Activated CD8-positive, alpha-beta memory T cell treated with anti-CD3 and anti-CD28 coated beads, Interleukin-2, amount 50 U/mL, for 48 hours (primary cell): ENCODE measurements at regions not wholly inside any gene's neighbourhood (a gene's known extent, or its start where the extent isn't known, plus 50 kb on each side); places are given as distances from the start of the nearest gene placed in this dataset.
"Not testable (repeated sequence)": the region's sequence is repeated elsewhere in the genome, so short reads cannot be mapped to it uniquely, and the experiment has no call there.

Source experiments
- DNase-seq: peaks from one replicate; pipeline ENCODE4 v3.0.0-alpha.2; 2020

DNA sequence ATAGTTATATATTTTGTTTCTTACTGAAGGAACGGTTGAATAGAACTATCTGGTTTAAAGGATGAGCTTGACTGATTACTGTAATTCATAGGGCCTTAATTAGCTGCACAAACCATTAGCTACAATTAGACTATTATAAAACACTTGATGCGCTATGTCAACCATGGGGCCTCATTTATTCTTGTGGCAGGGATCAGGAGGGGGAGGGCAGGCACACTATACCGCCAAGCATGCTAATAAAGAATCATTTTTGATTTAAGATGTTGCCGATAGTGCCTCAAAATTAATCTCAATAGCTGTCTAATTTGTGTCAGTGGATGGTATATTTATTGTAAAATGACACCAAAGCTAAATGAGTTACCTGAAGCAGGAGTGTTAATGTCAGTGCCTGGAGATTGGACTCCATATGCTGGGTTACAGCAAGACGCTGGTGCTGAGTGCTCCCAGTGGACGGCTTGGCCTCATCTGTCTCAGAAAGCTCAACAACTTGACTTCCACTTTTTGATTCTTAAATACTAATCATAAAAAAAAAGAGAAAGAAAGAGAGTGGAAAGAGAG lies 1007.0 kb upstream of the CELF4 start:
- no peak for DNase-seq

GRCh38 chr18:38571651-38572050 lies 1006.1 kb upstream of the CELF4 start:
- no peak for DNase-seq

DNA sequence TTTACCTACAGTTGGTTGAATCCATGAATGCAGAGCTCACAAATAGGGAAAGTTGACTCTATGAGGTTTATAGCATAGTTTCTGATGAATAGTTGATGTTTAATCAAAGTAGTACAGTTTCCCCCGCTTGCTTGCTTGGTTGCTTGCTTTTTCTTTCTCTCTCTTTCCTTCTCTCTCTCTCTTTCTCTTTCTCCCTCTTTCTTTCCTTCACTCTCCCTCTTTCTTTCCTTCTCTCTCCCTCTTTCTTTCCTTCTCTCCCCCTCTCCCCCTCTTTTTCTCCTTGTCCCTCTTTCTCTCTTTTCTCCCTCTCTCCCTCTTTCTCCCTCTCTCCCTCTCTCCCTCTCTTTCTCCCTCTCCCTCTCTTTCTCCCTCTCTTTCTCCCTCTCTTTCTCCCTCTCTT lies 999.9 kb upstream of the CELF4 start:
- DNase-seq = no peak

- no peak for DNase-seq
Observed at GRCh38 chr18:38563396-38563980, 997.9 kb upstream of the CELF4 start.

DNA sequence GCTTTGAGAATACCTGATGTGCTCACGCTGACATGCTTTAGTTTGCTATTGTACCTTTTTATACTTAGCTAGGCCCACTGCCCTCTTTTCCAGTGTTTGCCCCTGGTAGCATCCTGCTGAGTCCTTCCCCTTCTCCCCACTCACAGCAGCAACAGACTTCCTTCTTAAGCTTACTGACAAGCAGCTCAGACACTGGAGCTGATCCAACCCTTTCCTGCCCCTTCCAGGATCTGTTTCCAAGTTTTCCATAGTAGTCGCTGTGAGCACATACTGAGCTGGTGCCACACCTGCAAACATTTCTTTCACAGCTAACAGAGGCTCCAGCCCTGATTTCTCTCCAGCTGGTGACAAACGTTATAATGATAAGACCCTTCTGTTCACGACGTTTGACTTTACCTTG lies 991.4 kb upstream of the CELF4 start:
- DNase-seq = no peak

GRCh38 chr18:38552732-38553321 lies 987.2 kb upstream of the CELF4 start:
- DNase-seq = no peak

DNA sequence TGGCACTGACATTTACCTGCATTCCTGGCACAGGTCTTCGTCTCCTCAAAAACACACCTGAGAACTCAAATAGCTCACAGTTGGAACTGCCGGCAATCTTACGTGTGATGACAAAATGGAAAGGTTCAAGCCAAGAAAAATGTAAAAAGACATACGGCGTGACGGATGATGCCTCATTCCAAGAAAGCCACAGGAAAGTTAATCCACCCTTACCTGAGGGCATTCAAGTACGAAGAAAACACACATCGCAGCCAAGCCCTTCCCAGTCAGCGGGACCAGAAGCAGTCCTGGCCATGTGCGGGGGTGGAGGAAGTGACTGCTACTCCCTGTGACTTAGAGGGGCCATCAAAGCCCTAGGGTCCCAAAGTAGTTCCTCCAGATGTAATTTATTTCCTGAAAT lies 986.3 kb upstream of the CELF4 start:
- no peak for DNase-seq

- DNase-seq = no peak
Observed at GRCh38 chr18:38545071-38545470, 979.5 kb upstream of the CELF4 start.

DNA sequence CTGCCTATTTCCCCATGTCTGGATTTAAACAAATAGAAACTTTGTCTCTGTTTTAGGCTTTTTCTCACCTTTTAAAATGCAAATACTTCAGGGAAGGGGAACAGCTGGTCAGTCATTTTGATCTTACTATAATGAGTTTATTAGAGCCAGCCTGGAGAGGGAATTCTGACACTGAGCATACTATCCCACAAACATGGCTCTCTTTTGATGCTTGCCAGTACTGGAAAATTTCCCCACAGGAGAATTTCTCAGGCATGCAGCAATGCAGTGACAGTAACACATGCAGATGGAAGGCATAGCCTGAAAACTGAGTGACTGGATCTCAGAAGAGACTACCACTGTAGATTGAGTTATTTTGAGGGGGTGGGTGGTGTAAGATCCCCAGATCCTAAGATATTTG lies 974.3 kb upstream of the CELF4 start:
- DNase-seq = no peak

DNA sequence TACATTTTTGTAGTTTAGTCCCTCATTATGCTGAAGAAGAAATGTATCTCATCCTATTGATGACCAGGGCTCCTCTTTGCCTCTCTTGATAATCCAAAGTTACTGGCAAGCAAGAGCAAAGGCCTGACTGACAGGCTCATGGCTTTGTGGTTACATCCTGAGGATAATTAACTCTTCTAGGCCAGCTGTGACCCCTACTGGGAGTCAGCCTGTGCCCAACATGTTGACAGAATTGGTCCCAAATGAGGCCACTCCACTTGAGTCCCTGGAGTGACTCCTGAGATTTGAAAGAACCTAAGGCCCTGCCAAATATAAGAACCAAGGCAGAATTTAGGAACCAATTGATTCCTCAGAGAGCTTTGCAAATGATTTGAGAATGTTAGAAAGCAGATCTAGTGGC lies 973.8 kb upstream of the CELF4 start:
- no peak for DNase-seq

DNA sequence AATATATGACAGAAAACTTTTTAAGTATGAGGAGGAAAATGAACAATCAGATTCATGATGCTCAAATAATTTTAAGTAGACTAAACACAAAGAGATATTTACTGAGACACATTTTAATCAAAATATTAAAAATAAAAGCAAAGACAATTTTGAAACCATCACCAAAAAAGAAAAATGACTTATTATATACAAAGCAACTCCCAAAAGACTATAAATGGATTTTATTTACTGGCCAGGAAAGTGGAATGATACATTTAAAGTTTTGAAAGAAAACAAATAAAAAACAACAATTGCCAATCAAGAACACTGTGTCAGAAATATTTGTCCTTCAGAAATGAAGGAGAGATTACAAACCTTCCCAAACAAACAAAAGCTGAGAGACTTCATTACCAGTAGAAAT lies 968.5 kb upstream of the CELF4 start:
- DNase-seq = no peak

DNA sequence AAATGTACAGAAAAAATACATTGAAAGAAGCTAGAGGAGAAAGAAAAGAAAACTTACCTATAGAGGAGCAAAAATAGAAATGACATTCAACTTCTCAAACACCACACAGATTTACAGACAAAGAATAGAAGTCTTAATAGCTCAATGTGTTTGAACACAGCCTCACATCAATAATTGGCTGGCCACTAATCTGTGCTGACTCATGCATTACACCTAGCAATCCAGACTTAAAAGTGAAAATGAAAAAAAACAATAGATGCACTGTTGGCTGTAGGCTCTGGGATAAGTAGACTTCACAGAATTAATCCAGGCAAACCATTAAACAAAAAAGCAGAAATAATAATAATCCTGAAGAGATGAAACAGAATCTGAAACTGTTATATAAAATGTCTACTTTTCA lies 961.3 kb upstream of the CELF4 start:
- no peak for DNase-seq

GRCh38 chr18:38525039-38525438 lies 959.4 kb upstream of the CELF4 start:
- no peak for DNase-seq

- DNase-seq = no peak
Observed at GRCh38 chr18:38520786-38521185, 955.2 kb upstream of the CELF4 start.

DNA sequence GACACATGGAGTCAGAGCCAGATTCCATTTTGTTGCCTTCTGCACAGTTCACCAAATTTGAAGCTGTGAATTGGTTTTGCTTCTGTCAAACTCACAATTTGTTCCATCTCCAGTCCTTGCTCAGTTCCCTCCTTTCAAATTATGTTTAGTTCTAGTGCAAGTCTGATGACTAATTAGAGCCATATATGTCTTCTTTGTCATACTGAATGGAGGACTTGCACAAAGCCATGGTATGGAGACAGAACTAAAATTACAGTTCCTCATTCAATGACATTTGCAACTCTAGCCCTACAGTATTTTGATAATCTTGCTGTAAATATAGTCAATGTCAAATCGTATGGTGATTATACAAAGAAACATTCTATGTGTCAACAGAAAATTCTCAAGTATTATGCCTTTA lies 936.9 kb upstream of the CELF4 start:
- DNase-seq = no peak

DNA sequence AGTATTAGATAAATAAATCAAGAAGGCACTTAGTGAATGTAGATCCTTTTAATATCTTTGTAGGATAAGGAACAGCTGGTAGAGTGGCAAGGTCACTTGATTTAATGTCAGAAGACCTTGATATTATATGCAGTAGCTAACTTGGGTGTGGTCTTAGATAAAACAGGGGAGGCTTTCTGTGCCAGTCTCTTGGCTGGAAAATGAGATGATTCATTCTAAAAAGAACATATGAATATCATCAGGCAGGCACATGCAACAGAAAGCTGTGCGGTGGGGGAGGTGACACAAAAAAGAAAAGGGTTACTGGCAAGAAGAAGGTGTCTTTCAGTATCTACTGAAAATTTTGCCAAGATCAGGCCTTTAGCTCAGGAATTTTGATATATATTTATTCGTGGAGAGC lies 931.7 kb upstream of the CELF4 start:
- DNase-seq = no peak

DNA sequence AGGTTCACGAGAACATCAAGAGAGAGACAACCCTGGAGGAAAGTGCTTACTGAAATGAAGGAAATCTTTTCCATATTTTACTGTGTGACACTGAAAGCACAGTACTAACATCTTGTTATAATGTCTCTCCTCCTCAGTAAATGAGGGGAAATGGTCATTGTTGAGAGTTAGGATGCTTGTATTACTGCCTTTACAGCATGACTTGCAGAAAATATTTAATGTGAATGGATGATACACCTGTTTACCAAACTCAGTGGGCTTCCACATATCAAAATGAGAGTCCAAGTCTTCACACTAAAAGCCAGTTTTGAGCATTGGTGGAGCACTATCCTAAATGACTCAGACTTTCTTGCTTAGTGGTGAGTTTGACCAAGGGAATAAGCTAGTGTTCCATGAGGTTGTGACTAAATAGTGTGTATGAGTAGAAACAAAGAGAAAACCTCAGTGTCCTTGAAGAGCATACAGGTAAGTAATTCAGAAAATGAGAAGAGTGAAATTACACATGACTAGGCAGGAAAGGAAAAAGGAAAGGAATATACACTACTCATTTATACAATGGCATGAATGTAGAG lies 930.7 kb upstream of the CELF4 start:
- no peak for DNase-seq

- no peak for DNase-seq
Observed at GRCh38 chr18:38494065-38494464, 928.5 kb upstream of the CELF4 start.

DNA sequence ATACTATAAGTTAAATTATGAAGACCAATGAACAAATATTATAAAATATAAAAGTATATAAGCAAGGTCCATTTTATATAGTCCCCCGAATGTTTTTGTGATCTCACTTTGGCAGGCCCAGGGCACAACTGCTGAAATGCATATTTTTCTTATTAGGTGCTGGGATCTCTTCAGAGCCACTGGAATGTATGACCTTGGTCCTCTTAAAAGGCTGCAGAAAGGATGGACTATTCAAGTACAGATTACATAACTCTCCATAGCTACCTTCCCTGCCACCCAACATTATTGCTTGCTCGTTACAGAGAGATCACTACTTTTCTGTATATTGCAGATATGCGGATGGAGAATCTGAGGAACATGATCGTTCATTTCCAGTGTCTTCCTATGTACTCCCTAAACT lies 925.6 kb upstream of the CELF4 start:
- no peak for DNase-seq

DNA sequence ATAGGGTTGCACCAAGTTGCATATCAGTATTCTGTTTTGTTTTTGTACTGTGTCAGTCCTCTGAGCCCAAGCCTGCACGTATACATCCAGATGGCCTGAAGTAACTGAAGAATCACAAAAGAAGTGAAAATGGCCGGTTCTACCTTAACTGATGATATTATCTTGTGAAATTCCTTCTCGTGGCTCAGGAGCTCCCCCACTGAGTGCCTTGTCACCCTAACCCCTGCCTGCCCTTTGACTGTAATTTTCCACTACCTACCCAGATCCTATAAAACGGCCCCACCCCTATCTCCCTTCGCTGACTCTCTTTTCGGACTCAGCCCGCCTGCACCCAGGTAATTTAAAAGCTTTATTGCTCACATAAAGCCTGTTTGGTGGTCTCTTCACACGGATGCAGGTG lies 924.1 kb upstream of the CELF4 start:
- not testable (repeated sequence) for DNase-seq

GRCh38 chr18:38487521-38487920 lies 921.9 kb upstream of the CELF4 start:
- no peak for DNase-seq

DNA sequence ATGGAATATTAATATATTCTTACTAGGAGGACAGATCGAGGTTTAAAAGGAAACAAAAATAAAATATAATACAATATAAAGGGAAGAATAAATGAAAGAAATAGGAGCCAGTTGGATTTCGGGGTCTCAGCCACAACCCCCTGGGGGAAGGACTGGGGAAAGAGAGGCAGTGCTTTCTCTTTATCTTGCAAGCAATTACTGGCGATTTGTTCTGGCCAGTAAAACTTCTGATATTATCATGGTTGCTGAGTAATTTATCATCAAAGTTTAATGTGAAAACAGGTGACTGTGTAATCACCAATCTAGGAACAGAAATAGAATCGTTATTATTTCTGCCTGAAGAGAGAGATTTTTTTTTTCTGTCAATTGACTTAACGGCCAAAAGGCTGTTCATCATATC lies 917.7 kb upstream of the CELF4 start:
- no peak for DNase-seq

GRCh38 chr18:38481576-38481975 lies 916.0 kb upstream of the CELF4 start:
- DNase-seq = no peak

DNA sequence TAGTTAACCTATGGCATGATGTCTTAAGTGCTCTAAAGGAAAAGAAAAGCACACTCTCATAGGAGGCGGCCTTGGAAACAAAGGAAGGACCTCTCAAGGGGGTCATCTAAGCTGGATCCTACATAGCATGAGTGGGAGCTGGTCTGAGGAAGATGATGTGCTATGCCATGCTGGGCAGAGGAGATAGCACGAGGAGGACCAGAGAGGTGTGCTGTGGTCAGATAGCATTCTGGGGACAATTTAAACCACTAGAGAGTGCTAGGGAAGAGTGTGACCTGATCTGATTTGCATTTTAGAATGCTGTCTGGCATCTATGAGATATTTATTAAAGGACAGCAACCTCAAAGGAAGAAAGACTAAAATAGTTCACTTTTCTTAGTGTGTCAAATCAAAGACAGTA lies 910.1 kb upstream of the CELF4 start:
- DNase-seq = no peak

- no peak for DNase-seq
Observed at GRCh38 chr18:38473535-38473934, 907.9 kb upstream of the CELF4 start.
